Sigmoid colon (tissue), 6 donors: ENCODE measurements at regions not wholly inside any gene's neighbourhood (a gene's known extent, or its start where the extent isn't known, plus 50 kb on each side); places are given as distances from the start of the nearest gene placed in this dataset.

ENCODE experiments used
- DNase-seq: peaks from one replicate; pipeline ENCODE4 v3.0.0-alpha.2; 2019
- H3K27ac ChIP-seq, 4 donors: fragments of 200-600 bp; sonication (generic); one replicate each; pipeline ENCODE4 v1.5.1; 2016 to 2019; ENCODE audit warnings: mild to moderate bottlenecking in 1 of 4
- H3K27me3 ChIP-seq, 3 donors: fragments of 200-600 bp; sonication (generic); one replicate each; pipeline ENCODE4 v1.5.1; 2019; ENCODE audit warnings: mild to moderate bottlenecking in 1 of 3
- H3K36me3 ChIP-seq, 4 donors: fragments of 200-600 bp; sonication (generic); one replicate each; pipeline ENCODE4 v1.5.1; 2016 to 2019
- H3K4me1 ChIP-seq, 4 donors: fragments of 200-600 bp; sonication (generic); one replicate each; pipeline ENCODE4 v1.5.1; 2017 to 2019
- H3K4me3 ChIP-seq, 4 donors: fragments of 200-600 bp; sonication (generic); one replicate each; pipeline ENCODE4 v1.5.1; 2017 to 2019; ENCODE audit warnings: mild to moderate bottlenecking in 2 of 4, moderate library complexity in 1 of 4
- H3K9me3 ChIP-seq, 4 donors: fragments of 200-600 bp in 3 of 4; sonication (generic) in 3 of 4; one replicate each; pipeline versions ENCODE4 v1.5.1 to v1.6.1; 2013 to 2019
- EP300 ChIP-seq, 4 donors: sonication (generic); formaldehyde crosslinking; IDR thresholded peaks; one replicate each; pipeline ENCODE4 v1.6.1; 2017; ENCODE audit warnings: antibody characterized with exemption in 4 of 4
- POLR2A ChIP-seq, 2 donors: fragments of 450-650 bp; IDR thresholded peaks; one replicate each; pipeline ENCODE4 v1.6.1; 2016; ENCODE audit warnings: antibody characterized with exemption in 2 of 2, mild to moderate bottlenecking in 2 of 2, moderate library complexity in 2 of 2
- POLR2AphosphoS5 ChIP-seq, 4 donors: sonication (generic); formaldehyde crosslinking; IDR thresholded peaks; one replicate each; pipeline ENCODE4 v1.6.1; 2017; ENCODE audit warnings: antibody characterized with exemption in 4 of 4
- WGBS, 2 donors: extraction: QIAGEN DNeasy Blood & Tissue Kit; methylation state at CpG; one replicate each; pipeline ENCODE4 v1.1.7; 2013; 5-methylcytosine and 5-hydroxymethylcytosine counted together
- intact Hi-C: fragments of 100-400 bp; cut with DNase I; formaldehyde crosslinking; loops from one replicate; pipeline ENCODE4 v1.15.1; 2023
- TF ChIP-seq, protein P1 (sequence below), 4 experiments: fragments of 450-650 bp in 3 of 4; fragments of 200-600 bp in 1 of 4; IDR thresholded peaks; one replicate each; pipeline ENCODE4 v1.5.1; 2016 to 2019; ENCODE audit warnings: antibody characterized with exemption in 4 of 4, mild to moderate bottlenecking in 3 of 4, moderate library complexity in 2 of 4
- donor health status: healthy with polysubstance abuse.
- donor health status: healthy.

DNA sequence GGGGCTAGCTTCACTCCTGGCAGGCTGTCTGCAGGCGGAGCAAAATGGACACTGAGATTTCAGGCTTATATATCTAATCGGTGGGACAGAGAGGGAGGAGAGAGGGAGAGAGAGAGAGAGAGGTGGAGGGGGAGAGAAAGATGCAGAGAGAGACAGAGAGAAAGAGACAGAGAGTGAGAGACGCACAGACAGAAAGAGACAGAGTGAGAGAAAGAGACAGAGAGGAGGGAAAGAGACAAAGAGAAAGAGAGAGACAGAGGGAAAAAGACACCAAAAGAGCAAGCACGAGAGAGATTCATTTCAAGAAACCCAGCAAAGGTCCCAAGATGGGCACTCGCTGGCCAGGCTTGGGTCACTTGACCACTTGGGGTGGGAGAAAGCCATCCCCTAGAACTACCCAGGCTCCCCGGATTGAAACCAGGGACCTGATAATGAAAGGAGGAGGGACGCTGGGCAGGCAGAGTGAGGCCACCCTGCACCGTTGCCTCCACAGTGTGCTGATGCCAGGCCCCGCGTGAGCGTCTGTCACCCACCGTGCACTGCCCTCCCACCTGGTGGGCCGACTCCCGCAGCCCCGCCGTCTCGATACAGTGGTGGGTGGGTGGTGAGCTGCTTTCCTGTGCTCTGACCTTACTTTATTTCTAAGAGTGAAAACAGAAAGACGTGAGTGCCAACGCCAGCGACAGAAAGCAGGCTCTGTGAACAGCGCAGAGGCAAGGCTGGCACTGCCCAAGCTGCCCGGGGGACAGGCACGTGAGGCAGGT is 67.9 kb upstream of the SLCO4A1 start:
- Histone ChIP-seq H3K4me1 (peaks cover 0 to 3% (median 0%) of the 10 kb centered on the region in 4 donors), H3K27me3 (peaks cover 0 to 17% (median 12%) of the 10 kb centered on the region in 3 donors), H3K27ac (no peak overlapping the region), H3K36me3 (peaks cover 0 to 25% (median 8%) of the 10 kb centered on the region in 4 donors), H3K4me3 (no peak overlapping the region), H3K9me3 (no peaks in the 10 kb centered on the region)
- DNase-seq: no peak
- intact Hi-C loops: no loop called here
- TF ChIP-seq POLR2A (IDR thresholded peaks at IDR 0.05) (no peak), EP300 (IDR thresholded peaks at IDR 0.05) (no peak), POLR2AphosphoS5 (IDR thresholded peaks at IDR 0.05) (no peak)
- TF ChIP-seq, protein P1, sequence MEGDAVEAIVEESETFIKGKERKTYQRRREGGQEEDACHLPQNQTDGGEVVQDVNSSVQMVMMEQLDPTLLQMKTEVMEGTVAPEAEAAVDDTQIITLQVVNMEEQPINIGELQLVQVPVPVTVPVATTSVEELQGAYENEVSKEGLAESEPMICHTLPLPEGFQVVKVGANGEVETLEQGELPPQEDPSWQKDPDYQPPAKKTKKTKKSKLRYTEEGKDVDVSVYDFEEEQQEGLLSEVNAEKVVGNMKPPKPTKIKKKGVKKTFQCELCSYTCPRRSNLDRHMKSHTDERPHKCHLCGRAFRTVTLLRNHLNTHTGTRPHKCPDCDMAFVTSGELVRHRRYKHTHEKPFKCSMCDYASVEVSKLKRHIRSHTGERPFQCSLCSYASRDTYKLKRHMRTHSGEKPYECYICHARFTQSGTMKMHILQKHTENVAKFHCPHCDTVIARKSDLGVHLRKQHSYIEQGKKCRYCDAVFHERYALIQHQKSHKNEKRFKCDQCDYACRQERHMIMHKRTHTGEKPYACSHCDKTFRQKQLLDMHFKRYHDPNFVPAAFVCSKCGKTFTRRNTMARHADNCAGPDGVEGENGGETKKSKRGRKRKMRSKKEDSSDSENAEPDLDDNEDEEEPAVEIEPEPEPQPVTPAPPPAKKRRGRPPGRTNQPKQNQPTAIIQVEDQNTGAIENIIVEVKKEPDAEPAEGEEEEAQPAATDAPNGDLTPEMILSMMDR (IDR thresholded peaks at IDR 0.05): no peak
- WGBS, 2 donors: 83 to 88% methylated on average over 23 of the region's 23 CpGs

DNA sequence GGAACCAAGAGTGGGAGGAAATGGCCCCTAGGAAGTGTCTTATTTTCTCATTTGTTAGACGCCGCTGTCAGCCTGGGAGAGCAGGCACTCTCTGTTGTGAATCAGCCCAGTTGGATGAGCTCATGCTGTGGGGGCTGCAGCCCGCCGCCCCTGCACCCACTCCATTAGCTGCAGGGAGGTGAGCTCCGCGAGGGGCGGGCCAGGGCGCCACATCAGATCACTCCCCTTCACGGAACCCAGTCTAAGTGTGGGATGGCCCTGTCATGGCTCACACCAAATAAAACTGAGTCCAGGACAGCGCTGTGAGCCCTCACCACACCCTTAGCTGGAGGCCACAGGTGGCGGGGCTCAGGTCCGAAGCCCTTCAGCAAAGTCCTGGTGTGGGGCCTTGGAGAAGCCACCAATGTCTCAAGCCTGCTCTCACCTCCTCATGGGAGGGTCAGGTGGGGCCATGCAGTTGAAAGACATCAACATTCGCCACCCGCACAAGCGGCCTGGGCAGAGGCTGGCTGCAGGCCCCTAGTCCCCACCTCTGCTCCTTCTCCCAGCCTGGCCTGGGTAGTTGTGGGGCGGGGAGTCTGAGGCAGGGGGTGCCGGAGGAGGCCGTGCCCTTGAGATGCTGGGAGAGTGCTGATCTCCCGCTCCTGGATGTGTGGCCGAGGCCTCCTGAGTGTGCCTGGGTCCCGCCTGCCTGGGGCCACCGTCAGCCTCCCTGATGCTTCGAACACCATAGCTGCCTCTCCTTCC is 66.2 kb upstream of the SLCO4A1 start:
- intact Hi-C loops: no loop called here
- 74 to 75% methylated on average over 23 of the region's 23 CpGs for WGBS, 2 donors
- no peaks in the 10 kb centered on the region for H3K9me3 ChIP-seq
- TF ChIP-seq POLR2A (IDR thresholded peaks at IDR 0.05) (no peak), POLR2AphosphoS5 (IDR thresholded peaks at IDR 0.05) (no peak), EP300 (IDR thresholded peaks at IDR 0.05) (no peak)
- TF ChIP-seq, protein P1 (IDR thresholded peaks at IDR 0.05): no peak
- H3K4me3 ChIP-seq: no peak overlapping the region
- no peak overlapping the region for H3K27ac ChIP-seq
- peaks cover 0 to 25% (median 8%) of the 10 kb centered on the region in 4 donors for H3K36me3 ChIP-seq
- no peak for DNase-seq
- peaks cover 0 to 31% (median 17%) of the 10 kb centered on the region in 3 donors for H3K27me3 ChIP-seq
- peaks cover 0 to 8% (median 4%) of the 10 kb centered on the region in 4 donors for H3K4me1 ChIP-seq

DNA sequence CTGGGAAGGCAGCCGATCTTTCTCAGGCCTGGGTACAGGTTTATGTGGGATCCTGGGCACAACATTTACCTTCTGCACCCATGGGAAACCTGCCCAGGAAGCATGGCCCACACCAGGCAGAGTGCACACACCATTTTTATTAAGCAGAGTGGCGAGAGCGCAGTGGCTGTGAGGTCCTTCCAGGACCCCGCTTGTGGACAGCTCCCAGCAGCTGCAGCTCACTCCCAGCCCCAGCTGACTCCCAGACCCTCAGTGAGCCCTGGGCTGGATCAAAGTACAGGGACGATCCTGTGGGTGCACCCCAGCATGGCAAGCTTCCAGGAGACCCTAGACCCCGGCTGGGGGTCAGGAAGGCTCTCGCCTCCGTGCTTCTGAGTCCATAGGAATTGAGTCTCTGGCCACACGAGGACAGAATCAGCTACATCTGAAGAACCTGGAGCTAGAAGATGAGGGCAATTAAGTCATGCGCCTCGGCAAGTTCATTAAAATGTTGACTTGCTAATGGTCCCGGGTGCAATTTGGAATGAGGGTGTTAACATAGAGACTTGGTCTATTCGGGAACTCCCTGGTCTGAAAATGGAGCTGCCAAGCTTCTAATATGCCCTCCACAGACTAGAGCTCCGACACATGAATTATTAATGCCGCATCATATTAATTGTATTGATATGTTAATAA is 65.4 kb upstream of the SLCO4A1 start:
- peaks cover 0 to 25% (median 8%) of the 10 kb centered on the region in 4 donors for H3K36me3 ChIP-seq
- no peak overlapping the region for H3K27ac ChIP-seq
- DNase-seq: no peak
- H3K4me1 ChIP-seq: peaks cover 0 to 16% (median 11%) of the 10 kb centered on the region in 4 donors
- H3K9me3 ChIP-seq: no peaks in the 10 kb centered on the region
- H3K27me3 ChIP-seq: peaks cover 0 to 39% (median 21%) of the 10 kb centered on the region in 3 donors
- no peak for TF ChIP-seq POLR2AphosphoS5 (IDR thresholded peaks at IDR 0.05)
- no peak for TF ChIP-seq POLR2A (IDR thresholded peaks at IDR 0.05)
- no peak for TF ChIP-seq EP300 (IDR thresholded peaks at IDR 0.05)
- TF ChIP-seq, protein P1 (IDR thresholded peaks at IDR 0.05): no peak
- H3K4me3 ChIP-seq: no peak overlapping the region
- intact Hi-C loops: no loop called here
- WGBS, 2 donors: 32 to 38% methylated on average over 15 of the region's 15 CpGs

DNA sequence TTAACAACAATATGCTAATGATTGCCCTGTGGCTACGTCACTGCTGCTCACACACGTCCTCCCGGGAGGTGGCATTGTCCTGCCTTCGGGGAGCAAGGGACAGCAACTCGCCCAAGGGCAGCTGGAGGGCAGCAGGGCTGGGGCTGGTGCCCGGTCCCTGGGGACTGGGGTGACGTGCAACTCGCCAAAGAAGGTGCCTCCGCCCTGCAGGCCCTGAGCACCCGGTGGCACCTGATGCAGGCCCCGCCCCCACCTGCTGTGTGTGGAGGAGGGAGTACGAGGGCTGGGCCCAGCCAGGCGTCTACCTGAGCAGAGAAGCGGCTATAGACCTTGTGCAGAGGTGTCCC is 64.8 kb upstream of the SLCO4A1 start:
- no peak for DNase-seq
- WGBS, 2 donors: 6 to 28% methylated on average over 14 of the region's 14 CpGs
- TF ChIP-seq POLR2AphosphoS5 (IDR thresholded peaks at IDR 0.05): no peak
- TF ChIP-seq POLR2A (IDR thresholded peaks at IDR 0.05): no peak
- TF ChIP-seq, protein P1 (IDR thresholded peaks at IDR 0.05): no peak
- TF ChIP-seq EP300 (IDR thresholded peaks at IDR 0.05): no peak
- H3K27ac ChIP-seq: no peak overlapping the region
- H3K4me1 ChIP-seq: peaks cover 0 to 21% (median 15%) of the 10 kb centered on the region in 4 donors
- no peak overlapping the region for H3K4me3 ChIP-seq
- peaks cover 0 to 42% (median 21%) of the 10 kb centered on the region in 3 donors for H3K27me3 ChIP-seq
- intact Hi-C loops: no loop called here
- H3K36me3 ChIP-seq: peaks cover 0 to 23% (median 8%) of the 10 kb centered on the region in 4 donors
- no peaks in the 10 kb centered on the region for H3K9me3 ChIP-seq
